GM12878 (cell line): ENCODE measurements at regions not wholly inside any gene's neighbourhood (a gene's known extent, or its start where the extent isn't known, plus 50 kb on each side); places are given as distances from the start of the nearest gene placed in this dataset.

Experiments
- ATF3 ChIP-seq: IDR thresholded peaks from 2 replicates; pipeline ENCODE4 v1.6.1; 2011; ENCODE audit warnings: low read depth, mild to moderate bottlenecking, low read length, moderate library complexity, borderline replicate concordance; ENCODE audit errors: extremely low read depth
- BMI1 ChIP-seq: fragments of 450-650 bp; IDR thresholded peaks from 2 replicates; pipeline ENCODE4 v1.6.1; 2016; ENCODE audit warnings: mild to moderate bottlenecking, moderate library complexity, borderline replicate concordance
- CHD2 ChIP-seq: IDR thresholded peaks from 2 replicates; pipeline ENCODE4 v1.6.1; 2011; ENCODE audit warnings: low read depth, low read length, improper control_type of control experiment, borderline replicate concordance
- FOXM1 ChIP-seq: IDR thresholded peaks from 2 replicates; pipeline ENCODE4 v1.6.1; 2012; ENCODE audit warnings: low read depth, mild to moderate bottlenecking, inconsistent platforms, low read length, moderate library complexity
- HSF1 ChIP-seq: fragments of 150-350 bp; IDR thresholded peaks from 2 replicates; pipeline ENCODE4 v1.6.1; 2014; ENCODE audit warnings: mild to moderate bottlenecking, low read depth, low read length
- MLLT1 ChIP-seq: fragments of 450-650 bp; IDR thresholded peaks from 2 replicates; pipeline ENCODE4 v1.6.1; 2016; ENCODE audit warnings: mild to moderate bottlenecking
- PAX8 ChIP-seq: fragments of 450-650 bp; IDR thresholded peaks from 2 replicates; pipeline ENCODE4 v1.6.1; 2017; ENCODE audit warnings: mild to moderate bottlenecking, moderate library complexity
- PBX3 ChIP-seq: IDR thresholded peaks from 2 replicates; pipeline ENCODE4 v1.6.1; 2011; ENCODE audit warnings: mild to moderate bottlenecking, low read depth, low read length, moderate library complexity; ENCODE audit not compliant: insufficient replicate concordance
- RB1 ChIP-seq: fragments of 450-650 bp; formaldehyde crosslinking; IDR thresholded peaks from 2 replicates; pipeline ENCODE4 v1.6.1; 2017; ENCODE audit warnings: mild to moderate bottlenecking, borderline replicate concordance
- STAT1 ChIP-seq: fragments of 450-650 bp; conservative IDR thresholded peaks from 2 replicates; pipeline ENCODE4 v1.6.1; 2014; ENCODE audit warnings: antibody characterized with exemption, mild to moderate bottlenecking
- USF2 ChIP-seq: IDR thresholded peaks from 2 replicates; pipeline ENCODE4 v1.6.1; 2011; ENCODE audit warnings: low read depth, low read length, improper control_type of control experiment, borderline replicate concordance
- ZBTB4 ChIP-seq: fragments of 450-650 bp; formaldehyde crosslinking; IDR thresholded peaks from 2 replicates; pipeline ENCODE4 v1.4.0; 2022; ENCODE audit warnings: mild to moderate bottlenecking, moderate library complexity
- ZNF384 ChIP-seq: IDR thresholded peaks from 2 replicates; pipeline ENCODE4 v1.6.1; 2012; ENCODE audit warnings: low read depth, mild to moderate bottlenecking, low read length, improper control_type of control experiment, borderline replicate concordance
- ZNF592 ChIP-seq: fragments of 450-650 bp; IDR thresholded peaks from 2 replicates; pipeline ENCODE4 v1.6.1; 2017; ENCODE audit warnings: mild to moderate bottlenecking, moderate library complexity

GRCh38 chr1:185532856-185533255 is 201.3 kb upstream of the HMCN1 start (continued):
- TF ChIP-seq HSF1: no peak
- TF ChIP-seq PAX8: no peak
- no peak for TF ChIP-seq BMI1
- TF ChIP-seq ZNF384: no peak
- no peak for TF ChIP-seq RB1
- no peak for TF ChIP-seq ZNF592
- no peak for TF ChIP-seq CHD2
- TF ChIP-seq ZBTB4: no peak
- no peak for TF ChIP-seq PBX3
- TF ChIP-seq FOXM1: no peak
- TF ChIP-seq USF2: no peak
- no peak for TF ChIP-seq STAT1
- no peak for TF ChIP-seq ATF3
- TF ChIP-seq MLLT1: no peak
